ENCODE measurements at regions not wholly inside any gene's neighbourhood (a gene's known extent, or its start where the extent isn't known, plus 50 kb on each side); places are given as distances from the start of the nearest gene placed in this dataset.

DNA sequence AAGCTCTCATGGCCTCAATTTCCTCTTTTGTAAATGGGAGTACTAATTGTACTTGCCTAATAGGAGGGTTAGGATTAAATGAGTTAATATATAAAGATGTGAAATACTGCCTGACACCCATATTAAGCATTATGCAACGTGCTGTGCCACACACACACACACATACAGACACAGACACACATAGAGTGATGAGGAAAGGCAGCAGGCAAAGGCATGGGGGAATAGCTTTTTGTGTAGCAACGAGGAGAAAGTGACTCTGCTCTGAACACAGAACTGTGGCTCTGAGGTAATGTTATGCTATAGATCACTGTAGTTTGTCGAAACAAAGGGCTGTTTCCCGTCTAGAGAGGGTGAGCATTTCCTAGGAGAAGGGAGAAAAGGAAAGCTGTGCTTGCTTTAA, 233.3 kb upstream of the SLCO3A1 start:
- H3K27ac Mint-ChIP-seq: no peak overlapping the region
- H3K4me3 Mint-ChIP-seq: no peak overlapping the region
- H3K27me3 Mint-ChIP-seq (ENCODE audit: insufficient read depth): no peaks in the 10 kb centered on the region; the same call in 1 of the 2 replicates
- TF ChIP-seq, protein P1, sequence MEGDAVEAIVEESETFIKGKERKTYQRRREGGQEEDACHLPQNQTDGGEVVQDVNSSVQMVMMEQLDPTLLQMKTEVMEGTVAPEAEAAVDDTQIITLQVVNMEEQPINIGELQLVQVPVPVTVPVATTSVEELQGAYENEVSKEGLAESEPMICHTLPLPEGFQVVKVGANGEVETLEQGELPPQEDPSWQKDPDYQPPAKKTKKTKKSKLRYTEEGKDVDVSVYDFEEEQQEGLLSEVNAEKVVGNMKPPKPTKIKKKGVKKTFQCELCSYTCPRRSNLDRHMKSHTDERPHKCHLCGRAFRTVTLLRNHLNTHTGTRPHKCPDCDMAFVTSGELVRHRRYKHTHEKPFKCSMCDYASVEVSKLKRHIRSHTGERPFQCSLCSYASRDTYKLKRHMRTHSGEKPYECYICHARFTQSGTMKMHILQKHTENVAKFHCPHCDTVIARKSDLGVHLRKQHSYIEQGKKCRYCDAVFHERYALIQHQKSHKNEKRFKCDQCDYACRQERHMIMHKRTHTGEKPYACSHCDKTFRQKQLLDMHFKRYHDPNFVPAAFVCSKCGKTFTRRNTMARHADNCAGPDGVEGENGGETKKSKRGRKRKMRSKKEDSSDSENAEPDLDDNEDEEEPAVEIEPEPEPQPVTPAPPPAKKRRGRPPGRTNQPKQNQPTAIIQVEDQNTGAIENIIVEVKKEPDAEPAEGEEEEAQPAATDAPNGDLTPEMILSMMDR (IDR thresholded peaks at IDR 0.05): no peak
- DNase-seq: no peak
- no peaks in the 10 kb centered on the region for H3K36me3 Mint-ChIP-seq (ENCODE audit: low read depth)
- peaks cover 5% of the 10 kb centered on the region for H3K9me3 Mint-ChIP-seq
- H3K4me1 Mint-ChIP-seq (ENCODE audit: low read depth): no peaks in the 10 kb centered on the region

DNA sequence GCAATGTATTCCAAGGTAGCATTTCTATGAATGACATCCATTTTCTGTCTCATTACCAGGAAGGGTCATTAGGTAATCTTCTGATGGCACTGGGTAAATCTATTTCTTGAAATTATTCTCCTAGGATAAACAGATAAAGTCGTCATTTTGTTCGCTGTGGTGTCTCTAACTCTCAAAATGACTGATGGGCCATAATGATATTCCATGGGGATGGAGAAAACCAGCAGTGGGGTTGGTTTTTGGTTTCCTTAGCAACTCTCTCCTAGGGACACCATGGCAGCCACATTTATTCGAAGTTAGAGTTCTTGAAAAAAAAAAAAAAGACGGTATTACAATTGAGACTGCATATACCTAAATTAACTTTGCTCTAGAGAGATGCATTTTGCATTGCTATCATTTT, 231.3 kb upstream of the SLCO3A1 start:
- Mint-ChIP-seq H3K36me3 (ENCODE audit: low read depth) (no peaks in the 10 kb centered on the region), H3K4me1 (ENCODE audit: low read depth) (no peaks in the 10 kb centered on the region), H3K27me3 (ENCODE audit: insufficient read depth) (no peaks in the 10 kb centered on the region; the same call in none of the 2 replicates), H3K27ac (no peak overlapping the region), H3K9me3 (peaks cover 5% of the 10 kb centered on the region), H3K4me3 (no peak overlapping the region)
- no peak for DNase-seq
- TF ChIP-seq, protein P1 (IDR thresholded peaks at IDR 0.05): no peak

DNA sequence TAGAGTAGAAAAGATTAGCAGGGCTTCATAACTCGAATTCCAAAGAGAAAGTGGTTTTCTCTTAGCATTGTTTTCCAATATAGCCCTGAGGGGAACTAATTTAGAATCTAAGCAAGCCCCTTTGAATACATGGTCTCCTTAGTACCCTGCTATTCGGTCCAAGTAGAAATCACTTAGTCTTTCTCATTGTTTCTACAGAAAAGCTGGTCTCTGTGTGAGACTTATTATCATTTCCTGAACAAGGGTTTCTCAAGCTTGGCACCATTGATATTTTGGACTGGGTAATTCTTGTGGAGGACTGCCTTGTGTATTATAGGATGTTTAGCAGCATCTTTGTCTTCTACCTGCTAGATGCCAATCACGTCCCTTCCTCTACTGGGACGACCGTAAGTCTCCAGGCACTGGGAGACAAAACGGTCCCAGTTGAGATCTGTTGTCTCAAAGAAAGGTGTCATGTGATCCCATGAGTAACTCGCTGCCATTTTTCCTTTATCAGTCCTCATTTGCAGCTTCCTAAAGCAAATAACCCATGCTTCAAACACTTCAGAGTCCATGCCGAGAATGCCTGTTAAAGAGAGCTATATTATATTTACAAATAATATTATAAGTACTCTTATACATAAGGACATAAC, 230.7 kb upstream of the SLCO3A1 start:
- DNase-seq: no peak
- Mint-ChIP-seq H3K36me3 (ENCODE audit: low read depth) (no peaks in the 10 kb centered on the region), H3K27me3 (ENCODE audit: insufficient read depth) (no peaks in the 10 kb centered on the region; the same call in none of the 2 replicates), H3K27ac (no peak overlapping the region), H3K9me3 (peaks cover 5% of the 10 kb centered on the region), H3K4me1 (ENCODE audit: low read depth) (no peaks in the 10 kb centered on the region), H3K4me3 (no peak overlapping the region)
- TF ChIP-seq, protein P1 (IDR thresholded peaks at IDR 0.05): no peak

DNA sequence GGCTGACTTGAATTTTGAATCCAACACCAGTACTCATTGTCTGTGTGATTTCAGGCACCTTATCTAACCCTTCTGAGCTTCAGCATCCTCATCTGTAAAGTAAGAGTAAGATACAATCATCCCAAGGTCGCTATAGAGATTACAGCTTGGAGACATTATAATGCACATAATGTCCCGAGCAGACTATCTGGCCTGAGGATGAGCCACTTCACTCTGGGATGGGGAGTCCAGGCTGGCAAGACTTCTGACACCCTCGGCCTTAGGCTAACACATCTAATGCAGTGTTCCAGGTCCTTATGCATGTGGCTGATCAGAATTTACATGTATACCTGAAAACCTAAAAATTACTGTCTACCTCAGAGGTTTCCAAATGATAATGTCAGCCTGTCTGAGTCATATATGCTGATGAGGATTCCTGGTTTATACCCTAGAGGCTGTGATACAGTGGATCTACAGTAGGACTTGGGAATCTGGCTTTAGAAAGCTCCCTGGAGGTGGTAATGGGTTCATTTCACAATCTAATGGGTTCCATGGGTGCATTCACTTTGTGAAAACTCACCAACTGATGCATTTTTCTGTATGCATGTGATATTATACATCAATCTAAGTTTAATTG, 229.0 kb upstream of the SLCO3A1 start:
- no peak for DNase-seq
- H3K27me3 Mint-ChIP-seq (ENCODE audit: insufficient read depth): no peaks in the 10 kb centered on the region; the same call in none of the 2 replicates
- no peak overlapping the region for H3K27ac Mint-ChIP-seq
- TF ChIP-seq, protein P1 (IDR thresholded peaks at IDR 0.05): no peak
- no peaks in the 10 kb centered on the region; the same call in 1 of the 2 replicates for H3K9me3 Mint-ChIP-seq
- no peaks in the 10 kb centered on the region for H3K36me3 Mint-ChIP-seq (ENCODE audit: low read depth)
- H3K4me1 Mint-ChIP-seq (ENCODE audit: low read depth): no peaks in the 10 kb centered on the region
- no peak overlapping the region for H3K4me3 Mint-ChIP-seq

DNA sequence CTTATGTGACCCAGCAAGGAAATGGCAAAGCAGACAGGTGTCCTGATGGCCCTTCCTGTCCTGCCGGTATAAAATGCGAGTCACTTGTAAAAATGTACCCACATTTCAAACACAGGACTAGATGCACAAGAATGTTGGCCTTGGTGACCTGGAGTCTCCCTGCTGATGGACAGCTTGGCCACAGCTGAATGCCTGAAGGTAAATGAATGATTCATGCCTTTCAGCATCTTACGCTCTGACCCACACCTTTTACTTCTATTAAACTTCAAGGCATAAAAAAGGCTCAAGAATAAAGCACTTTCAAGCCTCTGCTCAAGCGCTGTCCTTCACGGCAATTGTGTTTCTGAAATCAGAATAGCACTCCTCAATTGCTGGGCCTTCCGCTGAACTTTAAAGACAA, 228.0 kb upstream of the SLCO3A1 start:
- H3K27ac Mint-ChIP-seq: no peak overlapping the region
- H3K9me3 Mint-ChIP-seq: peaks cover 8% of the 10 kb centered on the region
- H3K4me3 Mint-ChIP-seq: no peak overlapping the region
- H3K27me3 Mint-ChIP-seq (ENCODE audit: insufficient read depth): no peaks in the 10 kb centered on the region; the same call in none of the 2 replicates
- TF ChIP-seq, protein P1 (IDR thresholded peaks at IDR 0.05): no peak
- no peaks in the 10 kb centered on the region for H3K36me3 Mint-ChIP-seq (ENCODE audit: low read depth)
- H3K4me1 Mint-ChIP-seq (ENCODE audit: low read depth): no peaks in the 10 kb centered on the region
- DNase-seq: no peak

Data from HFFc6 (cell line).